HEK293T (cell line): ENCODE measurements at regions not wholly inside any gene's neighbourhood (a gene's known extent, or its start where the extent isn't known, plus 50 kb on each side); places are given as distances from the start of the nearest gene placed in this dataset.

Experiments used
- ARNT ChIP-seq: fragments of 450-650 bp; IDR thresholded peaks from 2 replicates; pipeline ENCODE4 v1.6.1; 2017; ENCODE audit warnings: mild to moderate bottlenecking
- BHLHE40 ChIP-seq: fragments of 450-650 bp; IDR thresholded peaks from 2 replicates; pipeline ENCODE4 v1.6.1; 2016; ENCODE audit warnings: mild to moderate bottlenecking, moderate library complexity, borderline replicate concordance
- FOXA1 ChIP-seq: fragments of 450-650 bp; IDR thresholded peaks from 2 replicates; pipeline ENCODE4 v1.6.1; 2016; ENCODE audit warnings: mild to moderate bottlenecking
- FOXM1 ChIP-seq: fragments of 450-650 bp; IDR thresholded peaks from 2 replicates; pipeline ENCODE4 v1.6.1; 2017; ENCODE audit warnings: mild to moderate bottlenecking, borderline replicate concordance
- HDGF ChIP-seq: fragments of 450-650 bp; IDR thresholded peaks from 2 replicates; pipeline ENCODE4 v1.6.1; 2017; ENCODE audit warnings: antibody characterized with exemption, borderline replicate concordance
- LEF1 ChIP-seq: fragments of 450-650 bp; IDR thresholded peaks from 2 replicates; pipeline ENCODE4 v1.6.1; 2017; ENCODE audit warnings: mild to moderate bottlenecking, borderline replicate concordance
- NFRKB ChIP-seq: fragments of 450-650 bp; IDR thresholded peaks from 2 replicates; pipeline ENCODE4 v1.6.1; 2016; ENCODE audit warnings: mild to moderate bottlenecking, moderate library complexity
- ZNF384 ChIP-seq: fragments of 450-650 bp; IDR thresholded peaks from 2 replicates; pipeline ENCODE4 v1.6.1; 2016
- TF ChIP-seq, protein P1 (sequence below): fragments of 450-650 bp; IDR thresholded peaks from 2 replicates; pipeline ENCODE4 v1.6.1; 2016

GRCh38 chr1:79388694-79389361, 382.3 kb upstream of the ADGRL4 start:
- TF ChIP-seq FOXA1 (no peak), ZNF384 (no peak), HDGF (no peak), LEF1 (no peak), NFRKB (no peak), FOXM1 (no peak), BHLHE40 (no peak), ARNT (no peak)
- TF ChIP-seq, protein P1, sequence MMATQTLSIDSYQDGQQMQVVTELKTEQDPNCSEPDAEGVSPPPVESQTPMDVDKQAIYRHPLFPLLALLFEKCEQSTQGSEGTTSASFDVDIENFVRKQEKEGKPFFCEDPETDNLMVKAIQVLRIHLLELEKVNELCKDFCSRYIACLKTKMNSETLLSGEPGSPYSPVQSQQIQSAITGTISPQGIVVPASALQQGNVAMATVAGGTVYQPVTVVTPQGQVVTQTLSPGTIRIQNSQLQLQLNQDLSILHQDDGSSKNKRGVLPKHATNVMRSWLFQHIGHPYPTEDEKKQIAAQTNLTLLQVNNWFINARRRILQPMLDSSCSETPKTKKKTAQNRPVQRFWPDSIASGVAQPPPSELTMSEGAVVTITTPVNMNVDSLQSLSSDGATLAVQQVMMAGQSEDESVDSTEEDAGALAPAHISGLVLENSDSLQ = no peak
